Uterus (tissue), 2 donors: ENCODE measurements at regions not wholly inside any gene's neighbourhood (a gene's known extent, or its start where the extent isn't known, plus 50 kb on each side); places are given as distances from the start of the nearest gene placed in this dataset.
"Not testable (repeated sequence)": the region's sequence is repeated elsewhere in the genome, so short reads cannot be mapped to it uniquely, and the experiment has no call there.

ENCODE experiments used
- CTCF ChIP-seq, 4 experiments: fragments of 200-600 bp in 2 of 4; fragments of 450-650 bp in 2 of 4; sonication (generic) in 2 of 4; IDR thresholded peaks; one replicate each; pipeline ENCODE4 v1.5.1; 2016 to 2019; ENCODE audit warnings: antibody characterized with exemption in 4 of 4, mild to moderate bottlenecking in 2 of 4, moderate library complexity in 1 of 4
- POLR2A ChIP-seq, 2 donors: fragments of 450-650 bp; IDR thresholded peaks; one replicate each; pipeline ENCODE4 v1.6.1; 2016; ENCODE audit warnings: antibody characterized with exemption in 2 of 2, mild to moderate bottlenecking in 1 of 2, moderate library complexity in 1 of 2

- TF ChIP-seq CTCF, POLR2A (IDR thresholded peaks at IDR 0.05): not testable (repeated sequence)
These were observed 268.6 kb upstream of the SATB1 start for GRCh38 chr3:18693588-18694329.
